GM23338 (cell line): ENCODE measurements at regions not wholly inside any gene's neighbourhood (a gene's known extent, or its start where the extent isn't known, plus 50 kb on each side); places are given as distances from the start of the nearest gene placed in this dataset.

Source experiments
- CREB1 ChIP-seq: fragments of 250-450 bp; sonication (Bioruptor Pico); IDR thresholded peaks from 2 replicates; pipeline ENCODE4 v1.5.0; 2020; ENCODE audit warnings: low read depth, mild to moderate bottlenecking, moderate library complexity
- CTCF ChIP-seq, 2 experiments: fragments of 200-600 bp in 1 of 2; sonication (generic) in 1 of 2; conservative IDR thresholded peaks; 2 replicates each; pipeline versions ENCODE4 v1.5.1 to v1.6.1; 2016 to 2017; ENCODE audit warnings: antibody characterized with exemption in 2 of 2, low read depth in 2 of 2, mild to moderate bottlenecking in 2 of 2, moderate library complexity in 1 of 2
- ETS1 ChIP-seq: IDR thresholded peaks from 2 replicates; pipeline ENCODE4 v1.6.1; 2016; ENCODE audit warnings: antibody characterized with exemption
- EZH2 ChIP-seq: fragments of 200-600 bp; sonication (generic); IDR thresholded peaks from one replicate; pipeline ENCODE4 v1.8.0; 2017; ENCODE audit warnings: antibody characterized with exemption, mild to moderate bottlenecking, low read depth; ENCODE audit not compliant: unreplicated experiment
- EZH2phosphoT487 ChIP-seq: fragments of 200-600 bp; sonication (generic); IDR thresholded peaks from one replicate; pipeline ENCODE4 v1.8.1; 2018; ENCODE audit warnings: antibody characterized with exemption; ENCODE audit not compliant: unreplicated experiment
- POLR2AphosphoS5 ChIP-seq: IDR thresholded peaks from 2 replicates; pipeline ENCODE4 v1.6.1; 2016; ENCODE audit warnings: antibody characterized with exemption, low read depth
- REST ChIP-seq: IDR thresholded peaks from one replicate; pipeline ENCODE4 v1.6.1; 2018; ENCODE audit warnings: antibody characterized with exemption; ENCODE audit not compliant: unreplicated experiment
- ZNF114 ChIP-seq: fragments of 250-450 bp; sonication (Bioruptor Pico); IDR thresholded peaks from 2 replicates; pipeline ENCODE4 v1.5.0; 2020; ENCODE audit warnings: mild to moderate bottlenecking, moderate library complexity

- TF ChIP-seq EZH2: no peak
- TF ChIP-seq CTCF (conservative IDR thresholded peaks at IDR 0.05; ENCODE audit: low read depth in 2 of 2): no peak
- TF ChIP-seq CREB1: no peak
- no peak for TF ChIP-seq POLR2AphosphoS5
- TF ChIP-seq ETS1: no peak
- TF ChIP-seq REST: no peak
- no peak for TF ChIP-seq EZH2phosphoT487
- TF ChIP-seq ZNF114 (CRISPR knock-in tag): no peak
Measured at GRCh38 chr13:67515895-67516294, 285.8 kb upstream of the PCDH9 start.
